Medulla oblongata (tissue), 1 donor: ENCODE measurements at regions not wholly inside any gene's neighbourhood (a gene's known extent, or its start where the extent isn't known, plus 50 kb on each side); places are given as distances from the start of the nearest gene placed in this dataset.
A peak's percentile ranks its signal among the peaks of the same experiment; 100 is the strongest.

Experiments
- DNase-seq: peaks from one replicate; pipeline ENCODE4 v3.0.0-alpha.2; 2015; ENCODE audit errors: extremely low spot score

DNA sequence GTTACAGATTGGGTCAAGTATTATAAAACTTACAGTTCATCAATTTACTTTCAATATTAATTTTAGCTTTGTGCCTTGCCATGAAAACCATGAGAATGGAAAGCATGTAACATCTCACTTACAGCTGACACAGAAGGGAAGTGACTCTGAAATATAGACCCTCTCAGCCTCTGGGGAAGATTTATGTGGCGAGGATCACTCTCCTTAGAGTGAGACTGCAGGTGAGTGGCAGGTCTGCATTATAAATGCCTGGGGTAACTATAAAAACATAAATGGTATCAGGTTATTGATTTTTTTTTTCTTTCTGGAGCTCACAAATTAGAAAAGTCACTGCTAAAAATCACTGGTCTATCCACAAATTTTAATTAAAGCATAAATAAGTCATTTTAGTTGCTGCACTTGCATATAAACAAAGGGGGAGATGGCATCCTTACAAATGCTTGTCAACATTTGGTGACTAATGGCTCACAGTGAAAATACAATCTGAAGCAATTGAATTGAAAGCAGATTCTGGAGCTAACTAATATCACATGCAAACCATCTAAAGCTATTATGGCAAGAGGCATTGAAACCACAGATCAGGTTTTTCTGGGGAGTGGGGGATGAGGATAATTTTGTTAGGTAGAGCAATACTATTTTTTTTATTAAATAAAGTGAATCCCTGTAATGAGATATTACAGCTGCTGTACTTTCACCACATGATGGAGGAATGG, 200.9 kb downstream of the TM2D1 start:
- no peak for DNase-seq

DNA sequence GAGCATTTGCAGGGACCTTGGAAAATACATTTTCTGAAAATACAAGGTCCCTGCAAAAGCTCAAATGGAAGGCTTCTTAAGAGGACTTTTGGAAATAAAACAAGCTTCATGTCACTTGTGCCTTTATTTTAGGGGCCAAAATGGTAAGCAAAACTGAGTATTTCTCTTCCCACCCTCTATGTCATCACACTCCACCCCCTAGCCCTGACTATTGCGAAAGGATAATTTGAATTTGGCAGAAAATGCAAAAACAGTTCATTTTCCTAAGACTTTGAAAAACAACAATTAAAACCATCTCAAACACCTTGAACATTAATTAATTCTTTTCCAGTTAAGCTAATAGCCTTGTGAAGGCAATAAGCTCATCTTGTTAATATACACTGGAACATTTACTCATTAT, 201.7 kb downstream of the TM2D1 start:
- DNase-seq: no peak

DNA sequence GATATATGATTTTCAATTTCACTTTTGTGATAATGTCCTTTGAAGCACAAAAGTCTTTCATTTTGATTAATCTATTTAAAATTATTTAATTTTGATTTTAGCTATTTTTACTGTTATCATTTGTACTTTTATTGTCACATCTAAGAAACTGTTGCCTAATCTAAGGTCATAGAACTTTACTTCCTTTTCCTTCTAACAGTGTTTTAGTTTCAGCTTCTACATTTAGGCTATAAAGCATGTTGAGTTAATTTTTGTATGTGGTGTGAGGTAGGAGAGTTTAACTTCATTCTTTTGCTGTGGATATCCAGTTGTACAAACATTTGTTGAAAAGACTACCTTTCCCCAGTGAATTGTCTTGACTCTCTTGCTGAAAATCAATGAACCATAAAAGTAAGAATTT, 204.5 kb downstream of the TM2D1 start:
- DNase-seq: no peak

DNA sequence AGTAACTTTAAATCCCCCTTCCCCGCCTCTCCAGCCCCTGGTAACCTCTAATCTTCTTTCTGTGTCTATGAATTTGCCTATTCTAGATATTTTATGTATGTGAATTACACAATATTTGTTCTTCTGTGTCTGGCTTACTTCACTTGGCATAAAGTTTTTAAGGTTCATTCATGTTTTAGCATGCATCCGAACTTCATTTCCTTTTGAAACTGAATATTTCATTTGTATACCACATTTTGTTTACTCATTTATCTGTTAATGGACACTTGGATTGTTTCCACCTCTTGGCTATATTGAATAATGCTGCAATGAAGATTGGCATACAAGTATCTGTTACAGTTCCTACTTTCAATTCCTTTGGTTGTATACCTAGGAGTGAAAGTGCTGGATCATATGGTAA, 205.3 kb downstream of the TM2D1 start:
- peak; percentile 17 for DNase-seq

DNA sequence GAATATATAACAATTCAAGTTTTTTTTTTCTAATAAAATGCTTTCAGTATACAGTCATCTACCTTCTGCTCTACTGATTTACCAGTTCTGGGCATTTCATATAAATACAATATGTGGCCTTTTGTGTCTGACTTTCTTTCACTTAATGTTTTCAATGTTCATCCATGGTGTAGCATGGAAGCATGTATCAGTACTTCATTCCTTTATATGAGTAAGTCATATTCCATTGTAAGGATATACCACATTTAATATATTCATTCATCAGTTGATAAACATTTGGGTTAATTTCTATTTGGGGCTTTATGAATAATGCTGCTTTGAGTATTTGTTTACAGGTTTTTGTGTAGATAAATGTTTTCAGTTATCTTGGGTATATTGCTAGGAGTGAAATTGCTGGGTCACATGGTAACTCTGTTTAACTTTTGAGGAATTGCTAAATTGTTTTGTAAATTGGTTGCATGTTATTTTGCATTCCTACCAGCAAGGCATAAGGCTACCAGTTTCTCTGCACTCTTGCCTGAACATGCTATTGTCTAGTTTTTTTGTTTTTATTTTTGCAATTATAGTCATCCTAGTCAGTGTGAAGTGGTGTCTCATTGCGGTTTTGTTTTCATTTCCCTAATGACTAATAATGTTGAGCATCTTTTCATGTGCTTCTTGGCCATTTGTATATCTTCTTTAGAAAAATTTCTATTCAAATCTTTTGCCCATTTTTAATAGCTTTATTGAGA, 206.1 kb downstream of the TM2D1 start:
- no peak for DNase-seq

DNA sequence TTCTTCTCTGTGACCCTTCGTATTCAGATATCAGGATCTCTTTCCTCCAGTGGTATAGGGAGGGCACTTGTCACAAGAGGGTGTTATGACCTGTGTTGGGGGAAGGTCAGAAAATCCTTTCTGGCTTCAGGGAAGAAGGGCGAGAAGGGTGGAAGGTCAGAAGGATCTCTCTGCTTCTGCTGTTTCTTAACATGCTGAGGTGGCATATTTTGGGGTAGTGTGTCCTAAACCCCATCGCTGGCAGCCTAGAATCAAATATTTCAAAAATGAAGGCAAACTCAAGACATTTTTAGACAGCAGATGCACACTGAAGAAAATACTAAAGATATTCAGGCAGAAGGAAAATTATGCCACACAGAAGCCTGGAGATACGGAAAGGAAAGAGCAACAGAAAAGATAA, 207.6 kb downstream of the TM2D1 start:
- DNase-seq: no peak

DNA sequence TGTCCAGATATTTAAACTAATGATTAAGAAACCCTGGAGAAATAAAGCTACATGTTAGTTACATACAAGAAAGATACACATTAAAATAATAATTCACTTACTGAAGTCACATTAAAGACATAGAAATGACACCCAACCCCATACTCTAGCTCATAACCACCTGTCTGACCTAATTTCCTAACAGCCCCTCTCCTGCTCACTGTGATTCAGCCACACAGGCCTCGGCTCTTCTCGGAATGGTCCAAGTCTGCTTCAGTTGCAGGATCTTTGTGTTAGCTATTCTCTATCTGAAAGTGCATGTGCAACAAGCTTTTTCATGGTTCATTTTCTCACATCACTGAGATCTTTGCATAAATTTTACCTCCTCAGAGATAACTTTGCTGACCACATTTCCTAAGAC, 209.8 kb downstream of the TM2D1 start:
- DNase-seq: no peak
